WTC11 (cell line): ENCODE measurements at regions not wholly inside any gene's neighbourhood (a gene's known extent, or its start where the extent isn't known, plus 50 kb on each side); places are given as distances from the start of the nearest gene placed in this dataset.

Experiments used
- ATAC-seq: fragments of 200-7000 bp; cut with Tn5 transposase; 2 replicates; pipeline ENCODE4 v1.10.0; 2021; ENCODE audit warnings: mild to moderate bottlenecking, moderate library complexity
- CTCF ChIA-PET: fragments of 300-600 bp; sonication (Branson Sonifier 250); formaldehyde crosslinking; loops from one replicate; lab custom pipeline; 2021; ENCODE audit warnings: antibody characterized with exemption; lab: Charles Lee
- POLR2A ChIA-PET: fragments of 350-600 bp; sonication (Branson Sonifier 250); formaldehyde crosslinking; loops from one replicate; lab custom pipeline; 2021; ENCODE audit warnings: antibody characterized with exemption; lab: Charles Lee
- DNase-seq: peaks from one replicate; pipeline ENCODE4 v3.0.0; 2021; ENCODE audit warnings: low spot score
- H3K27ac Mint-ChIP-seq: 2 replicates; pipeline ENCODE4 v1.8.0; 2021; ENCODE audit warnings: mixed read lengths
- H3K27me3 Mint-ChIP-seq: 2 replicates; pipeline ENCODE4 v1.8.0; 2021; ENCODE audit warnings: low read depth, mild to moderate bottlenecking, moderate library complexity, mixed read lengths
- H3K36me3 Mint-ChIP-seq: 2 replicates; pipeline ENCODE4 v1.8.0; 2021; ENCODE audit warnings: mixed read lengths
- H3K4me1 Mint-ChIP-seq: 2 replicates; pipeline ENCODE4 v1.8.0; 2022; ENCODE audit warnings: mixed read lengths
- H3K4me3 Mint-ChIP-seq: 2 replicates; pipeline ENCODE4 v1.8.0; 2021; ENCODE audit warnings: mild to moderate bottlenecking, moderate library complexity, mixed read lengths
- H3K9me3 Mint-ChIP-seq: 2 replicates; pipeline ENCODE4 v1.8.0; 2021; ENCODE audit warnings: mixed read lengths
- ATF1 ChIP-seq: sonication (generic); formaldehyde crosslinking; IDR thresholded peaks from 2 replicates; pipeline ENCODE4 v1.8.1; 2023; ENCODE audit warnings: mild to moderate bottlenecking, moderate library complexity, missing genetic modification reagents
- CREB1 ChIP-seq: sonication (generic); formaldehyde crosslinking; IDR thresholded peaks from 2 replicates; pipeline ENCODE4 v1.8.0; 2023; ENCODE audit warnings: mild to moderate bottlenecking, missing genetic modification reagents
- CREM ChIP-seq: sonication (generic); formaldehyde crosslinking; IDR thresholded peaks from 2 replicates; pipeline ENCODE4 v1.8.1; 2022; ENCODE audit warnings: mild to moderate bottlenecking, missing genetic modification reagents, moderate library complexity
- EMX1 ChIP-seq: fragments of 250-450 bp; sonication (Bioruptor Pico); IDR thresholded peaks from 2 replicates; pipeline ENCODE4 v1.8.0; 2021; ENCODE audit warnings: mild to moderate bottlenecking
- ETV6 ChIP-seq: sonication (generic); formaldehyde crosslinking; IDR thresholded peaks from 2 replicates; pipeline ENCODE4 v1.8.1; 2022; ENCODE audit warnings: mild to moderate bottlenecking, missing genetic modification reagents
- FOXK1 ChIP-seq: sonication (generic); formaldehyde crosslinking; IDR thresholded peaks from 2 replicates; pipeline ENCODE4 v1.8.0; 2022; ENCODE audit warnings: mild to moderate bottlenecking, moderate library complexity, missing genetic modification reagents
- FOXP1 ChIP-seq: sonication (generic); formaldehyde crosslinking; IDR thresholded peaks from 2 replicates; pipeline ENCODE4 v1.8.0; 2022; ENCODE audit warnings: missing genetic modification reagents, mild to moderate bottlenecking, moderate library complexity, borderline replicate concordance
- GABPB1 ChIP-seq: sonication (generic); formaldehyde crosslinking; IDR thresholded peaks from 2 replicates; pipeline ENCODE4 v1.8.1; 2023; ENCODE audit warnings: mild to moderate bottlenecking, missing genetic modification reagents
- HMGXB4 ChIP-seq: sonication (generic); formaldehyde crosslinking; IDR thresholded peaks from 2 replicates; pipeline ENCODE4 v1.8.1; 2023; ENCODE audit warnings: mild to moderate bottlenecking, moderate library complexity, missing genetic modification reagents
- KAT7 ChIP-seq: sonication (generic); formaldehyde crosslinking; IDR thresholded peaks from 2 replicates; pipeline ENCODE4 v1.8.1; 2023; ENCODE audit warnings: missing genetic modification reagents, mild to moderate bottlenecking, borderline replicate concordance
- MYBL2 ChIP-seq: sonication (generic); formaldehyde crosslinking; IDR thresholded peaks from 2 replicates; pipeline ENCODE4 v1.8.1; 2023; ENCODE audit warnings: mild to moderate bottlenecking, moderate library complexity, missing genetic modification reagents
- NFATC4 ChIP-seq: fragments of 250-450 bp; sonication (Bioruptor Pico); IDR thresholded peaks from 2 replicates; pipeline ENCODE4 v1.9.0; 2021; ENCODE audit warnings: mild to moderate bottlenecking
- PRRX2 ChIP-seq: fragments of 250-450 bp; sonication (Bioruptor Pico); IDR thresholded peaks from 2 replicates; pipeline ENCODE4 v1.8.0; 2021; ENCODE audit warnings: mild to moderate bottlenecking
- SMAD3 ChIP-seq: sonication (generic); formaldehyde crosslinking; IDR thresholded peaks from 2 replicates; pipeline ENCODE4 v1.8.0; 2022; ENCODE audit warnings: missing genetic modification reagents, mild to moderate bottlenecking, borderline replicate concordance
- SMAD4 ChIP-seq: sonication (generic); formaldehyde crosslinking; IDR thresholded peaks from 2 replicates; pipeline ENCODE4 v1.8.0; 2022; ENCODE audit warnings: mild to moderate bottlenecking, missing genetic modification reagents
- TEAD4 ChIP-seq: sonication (generic); formaldehyde crosslinking; IDR thresholded peaks from 2 replicates; pipeline ENCODE4 v1.8.0; 2022; ENCODE audit warnings: mild to moderate bottlenecking, missing genetic modification reagents
- ZBTB43 ChIP-seq: sonication (generic); formaldehyde crosslinking; IDR thresholded peaks from 2 replicates; pipeline ENCODE4 v1.8.1; 2023; ENCODE audit warnings: mild to moderate bottlenecking, missing genetic modification reagents
- ZNF219 ChIP-seq: sonication (generic); formaldehyde crosslinking; IDR thresholded peaks from 2 replicates; pipeline ENCODE4 v1.8.0; 2023; ENCODE audit warnings: missing genetic modification reagents, mild to moderate bottlenecking, borderline replicate concordance
- ZNF317 ChIP-seq: sonication (generic); formaldehyde crosslinking; IDR thresholded peaks from 2 replicates; pipeline ENCODE4 v1.8.1; 2023; ENCODE audit warnings: low read depth, mild to moderate bottlenecking, moderate library complexity, missing genetic modification reagents, borderline replicate concordance
- TF ChIP-seq, protein P1 (sequence below): sonication (generic); formaldehyde crosslinking; IDR thresholded peaks from 2 replicates; pipeline ENCODE4 v1.8.1; 2023; ENCODE audit warnings: mild to moderate bottlenecking, missing genetic modification reagents
- TF ChIP-seq, protein P2 (sequence below): sonication (generic); formaldehyde crosslinking; IDR thresholded peaks from 2 replicates; pipeline ENCODE4 v1.8.0; 2022; ENCODE audit warnings: mild to moderate bottlenecking, missing genetic modification reagents
- TF ChIP-seq, protein P3 (sequence below): fragments of 250-450 bp; sonication (Bioruptor Pico); IDR thresholded peaks from 2 replicates; pipeline ENCODE4 v1.9.0; 2021; ENCODE audit warnings: mild to moderate bottlenecking

GRCh38 chr3:181637456-181637855 lies 74.3 kb upstream of the SOX2 start (continued):
- TF ChIP-seq, protein P1, sequence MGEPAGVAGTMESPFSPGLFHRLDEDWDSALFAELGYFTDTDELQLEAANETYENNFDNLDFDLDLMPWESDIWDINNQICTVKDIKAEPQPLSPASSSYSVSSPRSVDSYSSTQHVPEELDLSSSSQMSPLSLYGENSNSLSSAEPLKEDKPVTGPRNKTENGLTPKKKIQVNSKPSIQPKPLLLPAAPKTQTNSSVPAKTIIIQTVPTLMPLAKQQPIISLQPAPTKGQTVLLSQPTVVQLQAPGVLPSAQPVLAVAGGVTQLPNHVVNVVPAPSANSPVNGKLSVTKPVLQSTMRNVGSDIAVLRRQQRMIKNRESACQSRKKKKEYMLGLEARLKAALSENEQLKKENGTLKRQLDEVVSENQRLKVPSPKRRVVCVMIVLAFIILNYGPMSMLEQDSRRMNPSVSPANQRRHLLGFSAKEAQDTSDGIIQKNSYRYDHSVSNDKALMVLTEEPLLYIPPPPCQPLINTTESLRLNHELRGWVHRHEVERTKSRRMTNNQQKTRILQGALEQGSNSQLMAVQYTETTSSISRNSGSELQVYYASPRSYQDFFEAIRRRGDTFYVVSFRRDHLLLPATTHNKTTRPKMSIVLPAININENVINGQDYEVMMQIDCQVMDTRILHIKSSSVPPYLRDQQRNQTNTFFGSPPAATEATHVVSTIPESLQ (CRISPR knock-in tag) = no peak
- no peak for TF ChIP-seq EMX1
- no peak for TF ChIP-seq HMGXB4 (CRISPR knock-in tag)
- TF ChIP-seq NFATC4 (CRISPR knock-in tag) = no peak
- TF ChIP-seq, protein P2, sequence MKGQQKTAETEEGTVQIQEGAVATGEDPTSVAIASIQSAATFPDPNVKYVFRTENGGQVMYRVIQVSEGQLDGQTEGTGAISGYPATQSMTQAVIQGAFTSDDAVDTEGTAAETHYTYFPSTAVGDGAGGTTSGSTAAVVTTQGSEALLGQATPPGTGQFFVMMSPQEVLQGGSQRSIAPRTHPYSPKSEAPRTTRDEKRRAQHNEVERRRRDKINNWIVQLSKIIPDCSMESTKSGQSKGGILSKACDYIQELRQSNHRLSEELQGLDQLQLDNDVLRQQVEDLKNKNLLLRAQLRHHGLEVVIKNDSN = no peak
- no peak for TF ChIP-seq ETV6
- TF ChIP-seq GABPB1 (CRISPR knock-in tag) = no peak
- TF ChIP-seq MYBL2 = no peak
- TF ChIP-seq ZNF317 (CRISPR knock-in tag) = no peak
- no peak for TF ChIP-seq ZBTB43
- no peak for TF ChIP-seq CREM (CRISPR knock-in tag)

- H3K4me3 Mint-ChIP-seq = no peak overlapping the region
- CTCF ChIA-PET = no interaction called here
- no peak for ATAC-seq
- TF ChIP-seq TEAD4 (CRISPR knock-in tag) (no peak), FOXK1 (CRISPR knock-in tag) (no peak), PRRX2 (no peak), SMAD3 (no peak), ZNF219 (no peak), SMAD4 (CRISPR knock-in tag) (no peak), ATF1 (CRISPR knock-in tag) (no peak), ZBTB43 (no peak)
- TF ChIP-seq, protein P2 = no peak
- TF ChIP-seq, all 79 proteins: peak for 0
- Mint-ChIP-seq H3K27me3 (no peaks in the 10 kb centered on the region; the same call in 1 of the 2 replicates), H3K27ac (no peak overlapping the region), H3K36me3 (no peaks in the 10 kb centered on the region), H3K4me1 (peaks cover 7% of the 10 kb centered on the region), H3K9me3 (0 out of 2 replicates have a peak, but pooled peaks cover 3% of the 10 kb centered on the region)
- no peak for DNase-seq
- POLR2A ChIA-PET = no interaction called here
Measured at GRCh38 chr3:181637056-181637455, 74.7 kb upstream of the SOX2 start.

- TF ChIP-seq SMAD4 (CRISPR knock-in tag) (no peak), PRRX2 (no peak), FOXP1 (CRISPR knock-in tag) (no peak), EMX1 (no peak), ZNF219 (no peak), KAT7 (CRISPR knock-in tag) (no peak), CREB1 (CRISPR knock-in tag) (no peak), CREM (CRISPR knock-in tag) (no peak)
- TF ChIP-seq, protein P3, sequence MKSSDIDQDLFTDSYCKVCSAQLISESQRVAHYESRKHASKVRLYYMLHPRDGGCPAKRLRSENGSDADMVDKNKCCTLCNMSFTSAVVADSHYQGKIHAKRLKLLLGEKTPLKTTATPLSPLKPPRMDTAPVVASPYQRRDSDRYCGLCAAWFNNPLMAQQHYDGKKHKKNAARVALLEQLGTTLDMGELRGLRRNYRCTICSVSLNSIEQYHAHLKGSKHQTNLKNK (CRISPR knock-in tag) = no peak
- no peak for ATAC-seq
- no peaks in the 10 kb centered on the region for H3K4me1 Mint-ChIP-seq
- DNase-seq = no peak
- H3K27me3 Mint-ChIP-seq = no peaks in the 10 kb centered on the region
- POLR2A ChIA-PET = no interaction called here
- H3K4me3 Mint-ChIP-seq = no peak overlapping the region
- CTCF ChIA-PET = no interaction called here
- no peak overlapping the region for H3K27ac Mint-ChIP-seq
- H3K36me3 Mint-ChIP-seq = no peaks in the 10 kb centered on the region
- 0 out of 2 replicates have a peak, but pooled peaks cover 3% of the 10 kb centered on the region for H3K9me3 Mint-ChIP-seq
Measured at GRCh38 chr3:181635141-181635540, 76.6 kb upstream of the SOX2 start.
